KMS-11 (cell line): ENCODE measurements at regions not wholly inside any gene's neighbourhood (a gene's known extent, or its start where the extent isn't known, plus 50 kb on each side); places are given as distances from the start of the nearest gene placed in this dataset.

Experiments used
- H2AFZ ChIP-seq: fragments of 200-600 bp; sonication (generic); 2 replicates; pipeline ENCODE4 v1.6.1; 2016; ENCODE audit warnings: antibody characterized with exemption, mixed run types, low read depth
- H3K27ac ChIP-seq: fragments of 200-600 bp; sonication (generic); 2 replicates; pipeline ENCODE4 v1.6.1; 2016; ENCODE audit warnings: mild to moderate bottlenecking, mixed run types
- H3K27me3 ChIP-seq: fragments of 200-600 bp; sonication (generic); 2 replicates; pipeline ENCODE4 v1.6.1; 2017; ENCODE audit warnings: mild to moderate bottlenecking, low read depth, mixed run types, moderate library complexity; ENCODE audit not compliant: insufficient read depth
- H3K36me3 ChIP-seq: fragments of 200-600 bp; sonication (generic); 2 replicates; pipeline ENCODE4 v1.6.1; 2017; ENCODE audit warnings: mild to moderate bottlenecking, mixed run types; ENCODE audit not compliant: insufficient read depth
- H3K4me1 ChIP-seq: fragments of 200-600 bp; sonication (generic); 2 replicates; pipeline ENCODE4 v1.6.1; 2016; ENCODE audit warnings: mild to moderate bottlenecking, low read depth, mixed run types; ENCODE audit not compliant: poor library complexity, severe bottlenecking
- H3K4me2 ChIP-seq: fragments of 200-600 bp; sonication (generic); 2 replicates; pipeline ENCODE4 v1.7.0; 2016; ENCODE audit warnings: mild to moderate bottlenecking, mixed run types
- H3K4me3 ChIP-seq: fragments of 200-600 bp; sonication (generic); IDR thresholded peaks from 2 replicates; pipeline ENCODE4 v1.6.1; 2017; ENCODE audit warnings: low read depth, low read length, mixed read lengths; ENCODE audit not compliant: insufficient read depth
- H3K79me2 ChIP-seq: fragments of 200-600 bp; sonication (generic); 2 replicates; pipeline ENCODE4 v1.6.1; 2016; ENCODE audit warnings: low read depth, mixed run types; ENCODE audit not compliant: insufficient read depth
- H3K9ac ChIP-seq: fragments of 200-600 bp; sonication (generic); 2 replicates; pipeline ENCODE4 v1.6.1; 2016; ENCODE audit warnings: mild to moderate bottlenecking, mixed run types
- H4K20me1 ChIP-seq: fragments of 200-600 bp; sonication (generic); 2 replicates; pipeline ENCODE4 v1.6.1; 2016; ENCODE audit warnings: mild to moderate bottlenecking, mixed run types; ENCODE audit not compliant: insufficient read depth
- TF ChIP-seq, protein P1 (sequence below): fragments of 200-600 bp; sonication (generic); conservative IDR thresholded peaks from 2 replicates; pipeline ENCODE4 v1.6.1; 2017; ENCODE audit warnings: low read depth, mild to moderate bottlenecking, antibody characterized with exemption, low read length, moderate library complexity, mixed read lengths

DNA sequence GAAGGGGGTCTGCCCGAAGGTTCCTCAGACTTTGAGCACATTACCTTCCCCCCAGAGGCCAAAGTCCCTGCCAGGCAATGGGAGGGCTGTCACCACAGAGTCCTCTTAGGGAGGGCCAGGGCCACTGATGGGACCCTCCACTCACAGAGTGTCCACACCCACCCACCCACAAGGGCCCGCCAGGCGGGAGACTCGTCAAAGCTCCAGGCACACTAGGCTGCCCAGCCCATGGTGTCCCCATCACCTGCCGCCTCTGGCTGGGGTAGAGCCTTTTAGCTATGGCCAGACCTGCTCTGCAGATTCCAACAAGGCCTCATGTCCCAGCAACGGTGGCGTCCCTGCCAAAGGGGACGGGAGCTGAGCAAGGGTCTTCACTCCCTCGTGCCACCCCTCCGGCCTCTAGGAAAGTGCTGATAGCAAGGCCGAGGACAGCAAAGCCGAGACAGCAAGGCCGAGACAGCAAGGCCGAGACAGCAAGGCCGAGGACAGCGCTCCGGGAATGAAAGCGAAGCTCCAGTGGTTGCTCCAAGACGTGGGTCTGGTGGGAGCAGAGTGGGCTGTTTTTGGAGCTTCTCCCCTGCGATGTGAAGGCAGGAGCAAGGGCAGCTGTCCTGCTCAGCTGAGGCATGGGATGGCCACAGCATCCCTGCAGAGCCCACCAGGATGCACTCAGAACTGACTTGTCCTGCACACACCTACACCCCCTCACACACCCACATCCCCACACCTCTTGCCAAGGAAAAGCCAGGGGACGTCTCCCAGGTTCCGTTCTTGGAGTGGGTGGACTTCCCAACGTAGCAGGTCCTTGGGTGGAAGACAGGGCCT is 123.4 kb downstream of the CRYAA start:
- Histone ChIP-seq H4K20me1 (no peaks in the 10 kb centered on the region), H3K27me3 (no peaks in the 10 kb centered on the region), H3K4me2 (no peak overlapping the region), H3K27ac (no peak overlapping the region), H3K4me3 (no peak overlapping the region), H2AFZ (no peak overlapping the region), H3K79me2 (no peaks in the 10 kb centered on the region), H3K36me3 (no peaks in the 10 kb centered on the region), H3K4me1 (no peaks in the 10 kb centered on the region), H3K9ac (no peak overlapping the region)
- TF ChIP-seq, protein P1, sequence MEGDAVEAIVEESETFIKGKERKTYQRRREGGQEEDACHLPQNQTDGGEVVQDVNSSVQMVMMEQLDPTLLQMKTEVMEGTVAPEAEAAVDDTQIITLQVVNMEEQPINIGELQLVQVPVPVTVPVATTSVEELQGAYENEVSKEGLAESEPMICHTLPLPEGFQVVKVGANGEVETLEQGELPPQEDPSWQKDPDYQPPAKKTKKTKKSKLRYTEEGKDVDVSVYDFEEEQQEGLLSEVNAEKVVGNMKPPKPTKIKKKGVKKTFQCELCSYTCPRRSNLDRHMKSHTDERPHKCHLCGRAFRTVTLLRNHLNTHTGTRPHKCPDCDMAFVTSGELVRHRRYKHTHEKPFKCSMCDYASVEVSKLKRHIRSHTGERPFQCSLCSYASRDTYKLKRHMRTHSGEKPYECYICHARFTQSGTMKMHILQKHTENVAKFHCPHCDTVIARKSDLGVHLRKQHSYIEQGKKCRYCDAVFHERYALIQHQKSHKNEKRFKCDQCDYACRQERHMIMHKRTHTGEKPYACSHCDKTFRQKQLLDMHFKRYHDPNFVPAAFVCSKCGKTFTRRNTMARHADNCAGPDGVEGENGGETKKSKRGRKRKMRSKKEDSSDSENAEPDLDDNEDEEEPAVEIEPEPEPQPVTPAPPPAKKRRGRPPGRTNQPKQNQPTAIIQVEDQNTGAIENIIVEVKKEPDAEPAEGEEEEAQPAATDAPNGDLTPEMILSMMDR = no peak

DNA sequence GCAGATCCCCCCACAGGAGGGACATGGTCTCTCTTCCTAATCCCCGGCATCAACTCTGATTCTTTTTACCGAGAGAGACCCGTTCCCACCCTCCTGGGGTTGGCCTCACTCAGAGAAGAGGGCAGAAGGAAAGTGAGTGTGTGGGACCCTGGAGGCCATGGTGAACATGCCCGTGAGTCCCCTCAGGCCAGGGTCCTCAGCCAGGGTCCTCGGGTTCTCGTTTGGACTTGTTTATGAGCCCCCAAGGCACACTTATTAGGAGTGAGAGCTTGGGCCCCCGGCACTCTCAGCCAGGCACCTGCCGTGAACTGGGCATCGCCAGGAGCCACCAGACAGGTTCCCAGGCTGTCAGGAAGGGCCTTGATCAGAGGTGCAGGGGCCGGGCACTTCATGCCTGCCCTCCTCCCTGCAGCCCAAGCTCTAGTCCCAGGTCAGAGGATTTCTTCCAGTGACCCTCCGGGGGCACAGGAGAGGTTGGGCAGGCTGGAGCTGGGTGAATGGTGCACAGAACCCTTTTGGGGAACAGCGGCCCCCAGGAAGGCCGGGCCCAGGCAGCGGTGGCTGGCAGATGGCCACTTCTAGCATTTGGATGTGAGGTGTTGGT is 122.6 kb downstream of the CRYAA start:
- Histone ChIP-seq H3K4me1 (no peaks in the 10 kb centered on the region), H3K4me3 (no peak overlapping the region), H3K79me2 (no peaks in the 10 kb centered on the region), H3K27ac (no peak overlapping the region), H3K4me2 (no peak overlapping the region), H3K27me3 (no peaks in the 10 kb centered on the region), H4K20me1 (no peaks in the 10 kb centered on the region), H3K9ac (no peak overlapping the region), H2AFZ (no peak overlapping the region), H3K36me3 (no peaks in the 10 kb centered on the region)
- TF ChIP-seq, protein P1 = no peak

DNA sequence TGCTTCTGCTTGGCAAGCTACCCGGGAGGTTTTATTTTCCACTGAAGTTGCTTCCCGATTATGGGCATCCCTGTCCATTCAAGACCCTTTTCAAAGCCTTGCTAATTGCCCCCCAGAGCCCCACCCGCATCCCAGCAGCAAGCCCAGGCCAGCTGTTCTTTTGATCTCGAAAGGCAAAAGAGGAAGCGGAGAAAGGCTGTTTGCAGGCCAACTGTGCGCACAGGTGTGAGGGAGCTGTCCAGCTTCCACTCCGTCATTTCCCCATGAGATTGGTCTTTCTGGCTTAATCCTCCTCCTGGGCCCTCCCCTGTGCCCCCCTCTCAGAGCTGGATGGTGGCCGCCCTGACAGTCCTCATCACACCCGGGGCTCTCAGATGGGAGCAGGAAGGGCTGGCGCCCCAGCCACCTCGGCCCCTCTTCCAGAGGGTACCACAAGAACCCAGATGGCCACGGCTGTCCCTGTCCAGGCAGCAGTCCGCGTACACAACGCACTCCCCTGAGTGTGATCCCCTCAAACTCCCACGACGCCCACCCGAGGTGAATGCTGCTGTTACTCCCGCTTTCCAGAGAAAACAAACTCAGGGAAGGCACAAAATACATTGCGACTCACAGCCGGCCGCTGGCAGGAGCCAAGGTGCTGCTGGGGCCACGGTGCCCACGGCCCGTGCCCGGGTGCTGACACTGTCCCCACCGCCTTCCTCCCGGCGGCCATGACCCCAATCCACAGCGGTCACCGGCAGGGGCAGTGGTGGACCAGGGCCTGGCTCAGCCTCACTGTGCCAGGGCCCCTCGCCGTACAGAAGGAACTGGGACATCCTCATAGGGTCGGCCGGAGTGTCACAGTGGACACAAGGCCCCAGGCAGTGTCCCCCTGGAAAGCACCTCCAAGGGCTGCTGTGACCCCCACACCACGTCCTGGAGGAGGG is 121.9 kb downstream of the CRYAA start:
- Histone ChIP-seq H3K79me2 (no peaks in the 10 kb centered on the region), H4K20me1 (no peaks in the 10 kb centered on the region), H3K4me1 (no peaks in the 10 kb centered on the region), H3K27me3 (no peaks in the 10 kb centered on the region), H3K36me3 (no peaks in the 10 kb centered on the region), H2AFZ (no peak overlapping the region), H3K4me3 (no peak overlapping the region), H3K9ac (no peak overlapping the region), H3K27ac (no peak overlapping the region), H3K4me2 (no peak overlapping the region)
- TF ChIP-seq, protein P1 = no peak

DNA sequence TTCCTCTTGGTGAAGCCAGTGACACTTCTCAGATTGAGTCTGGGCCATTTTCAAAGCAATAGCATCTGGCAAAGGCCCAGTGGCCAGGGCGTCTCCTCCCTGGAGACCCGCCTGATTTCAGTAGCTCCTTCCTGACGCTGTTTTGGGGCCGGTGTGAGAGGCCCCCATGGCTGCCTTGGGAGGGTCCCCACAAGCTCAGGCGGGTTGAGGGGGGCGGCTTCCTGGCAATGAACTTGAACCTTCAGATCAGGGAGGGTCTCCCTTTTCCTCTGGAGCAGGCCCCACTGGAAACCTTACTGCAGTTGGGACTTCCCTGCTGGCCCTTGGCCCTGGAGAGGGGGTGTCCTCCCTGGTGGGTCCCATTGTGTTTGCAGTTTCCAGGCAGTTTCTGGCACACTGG is 121.2 kb downstream of the CRYAA start:
- TF ChIP-seq, protein P1 = no peak
- H4K20me1 ChIP-seq = no peaks in the 10 kb centered on the region
- H2AFZ ChIP-seq = no peak overlapping the region
- no peak overlapping the region for H3K9ac ChIP-seq
- H3K27ac ChIP-seq = no peak overlapping the region
- no peaks in the 10 kb centered on the region for H3K27me3 ChIP-seq
- no peaks in the 10 kb centered on the region for H3K36me3 ChIP-seq
- no peak overlapping the region for H3K4me3 ChIP-seq
- H3K4me2 ChIP-seq = no peak overlapping the region
- no peaks in the 10 kb centered on the region for H3K4me1 ChIP-seq
- H3K79me2 ChIP-seq = no peaks in the 10 kb centered on the region
